ENCODE measurements at regions not wholly inside any gene's neighbourhood (a gene's known extent, or its start where the extent isn't known, plus 50 kb on each side); places are given as distances from the start of the nearest gene placed in this dataset.
A peak's percentile ranks its signal among the peaks of the same experiment; 100 is the strongest.

DNA sequence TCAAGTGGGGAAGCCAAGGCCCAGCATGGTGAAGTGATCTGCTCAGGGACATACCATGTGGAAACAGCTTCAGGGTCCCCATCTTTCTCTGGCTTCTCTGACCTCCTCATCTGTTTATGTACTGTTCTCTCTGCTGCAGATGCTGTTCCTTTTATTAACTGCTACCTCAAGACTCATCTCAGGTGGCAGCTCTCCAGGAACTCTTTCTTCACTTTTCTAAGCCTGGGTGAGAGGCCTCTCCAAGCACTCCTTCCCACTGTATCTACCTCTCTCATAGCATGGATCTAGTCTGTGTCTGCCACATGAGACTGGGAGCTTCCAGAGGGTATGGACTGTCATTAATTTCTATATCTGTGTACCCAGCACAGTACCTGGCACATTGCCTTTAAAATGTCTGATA is 73.4 kb upstream of the PPM1J start:
- DNase-seq (ENCODE audit: low read depth) (no peak), FAIRE-seq (no peak)
- Histone ChIP-seq H3K4me3 (ENCODE audit: low read depth, low read length) (no peak overlapping the region), H3K36me3 (ENCODE audit: control insufficient read depth, insufficient read depth, low read length) (no peaks in the 10 kb centered on the region), H3K27me3 (ENCODE audit: control insufficient read depth, insufficient read depth, low read length) (no peaks in the 10 kb centered on the region)
- TF ChIP-seq, protein P1, sequence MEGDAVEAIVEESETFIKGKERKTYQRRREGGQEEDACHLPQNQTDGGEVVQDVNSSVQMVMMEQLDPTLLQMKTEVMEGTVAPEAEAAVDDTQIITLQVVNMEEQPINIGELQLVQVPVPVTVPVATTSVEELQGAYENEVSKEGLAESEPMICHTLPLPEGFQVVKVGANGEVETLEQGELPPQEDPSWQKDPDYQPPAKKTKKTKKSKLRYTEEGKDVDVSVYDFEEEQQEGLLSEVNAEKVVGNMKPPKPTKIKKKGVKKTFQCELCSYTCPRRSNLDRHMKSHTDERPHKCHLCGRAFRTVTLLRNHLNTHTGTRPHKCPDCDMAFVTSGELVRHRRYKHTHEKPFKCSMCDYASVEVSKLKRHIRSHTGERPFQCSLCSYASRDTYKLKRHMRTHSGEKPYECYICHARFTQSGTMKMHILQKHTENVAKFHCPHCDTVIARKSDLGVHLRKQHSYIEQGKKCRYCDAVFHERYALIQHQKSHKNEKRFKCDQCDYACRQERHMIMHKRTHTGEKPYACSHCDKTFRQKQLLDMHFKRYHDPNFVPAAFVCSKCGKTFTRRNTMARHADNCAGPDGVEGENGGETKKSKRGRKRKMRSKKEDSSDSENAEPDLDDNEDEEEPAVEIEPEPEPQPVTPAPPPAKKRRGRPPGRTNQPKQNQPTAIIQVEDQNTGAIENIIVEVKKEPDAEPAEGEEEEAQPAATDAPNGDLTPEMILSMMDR (IDR thresholded peaks at IDR 0.05; ENCODE audit: insufficient read depth, low read length, severe bottlenecking) = no peak

DNA sequence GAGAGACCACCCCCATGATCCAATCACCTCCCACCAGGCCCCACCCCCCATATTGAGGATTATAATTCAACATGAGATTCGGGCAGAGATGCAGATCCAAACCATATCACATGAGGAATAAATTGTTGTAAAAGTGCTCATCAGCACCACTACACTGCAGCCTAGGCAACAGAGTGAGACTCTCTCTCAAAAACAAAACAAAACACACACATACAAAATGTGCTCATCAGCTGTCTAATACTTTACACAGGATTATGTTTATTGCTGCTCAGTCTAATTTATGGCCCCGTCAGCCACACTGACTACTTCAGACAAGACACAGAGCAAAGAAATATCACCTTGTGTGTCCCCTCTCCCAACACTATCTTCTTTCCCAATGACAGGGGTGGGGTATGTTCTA is 72.9 kb upstream of the PPM1J start:
- Histone ChIP-seq H3K36me3 (ENCODE audit: control insufficient read depth, insufficient read depth, low read length) (no peaks in the 10 kb centered on the region), H3K27me3 (ENCODE audit: control insufficient read depth, insufficient read depth, low read length) (no peaks in the 10 kb centered on the region), H3K4me3 (ENCODE audit: low read depth, low read length) (no peak overlapping the region)
- DNase-seq (ENCODE audit: low read depth) = no peak
- TF ChIP-seq, protein P1 (IDR thresholded peaks at IDR 0.05; ENCODE audit: insufficient read depth, low read length, severe bottlenecking) = no peak
- FAIRE-seq = no peak

DNA sequence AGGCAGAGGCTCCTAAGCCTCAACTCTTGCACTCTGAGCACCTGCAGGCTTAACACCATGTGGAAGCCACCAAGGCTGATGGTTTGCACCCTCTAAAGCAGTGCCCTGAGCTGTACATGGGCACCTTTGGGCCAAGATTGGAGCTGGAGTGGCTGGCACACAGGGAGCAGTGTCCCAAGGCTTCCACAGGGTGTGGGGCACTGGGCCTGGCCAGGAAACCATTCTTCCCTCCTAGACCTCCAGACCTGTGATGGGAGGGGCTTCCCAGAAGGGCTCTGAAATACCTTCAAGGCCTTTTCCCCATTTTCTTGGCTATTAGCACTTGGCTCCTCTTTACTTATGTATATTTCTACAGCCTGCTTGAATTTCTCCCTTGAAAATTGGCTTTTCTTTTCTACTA is 67.9 kb upstream of the PPM1J start:
- TF ChIP-seq, protein P1 (IDR thresholded peaks at IDR 0.05; ENCODE audit: insufficient read depth, low read length, severe bottlenecking) = no peak
- no peak for FAIRE-seq
- Histone ChIP-seq H3K27me3 (ENCODE audit: control insufficient read depth, insufficient read depth, low read length) (no peaks in the 10 kb centered on the region), H3K4me3 (ENCODE audit: low read depth, low read length) (no peak overlapping the region), H3K36me3 (ENCODE audit: control insufficient read depth, insufficient read depth, low read length) (no peaks in the 10 kb centered on the region)
- no peak for DNase-seq (ENCODE audit: low read depth)

DNA sequence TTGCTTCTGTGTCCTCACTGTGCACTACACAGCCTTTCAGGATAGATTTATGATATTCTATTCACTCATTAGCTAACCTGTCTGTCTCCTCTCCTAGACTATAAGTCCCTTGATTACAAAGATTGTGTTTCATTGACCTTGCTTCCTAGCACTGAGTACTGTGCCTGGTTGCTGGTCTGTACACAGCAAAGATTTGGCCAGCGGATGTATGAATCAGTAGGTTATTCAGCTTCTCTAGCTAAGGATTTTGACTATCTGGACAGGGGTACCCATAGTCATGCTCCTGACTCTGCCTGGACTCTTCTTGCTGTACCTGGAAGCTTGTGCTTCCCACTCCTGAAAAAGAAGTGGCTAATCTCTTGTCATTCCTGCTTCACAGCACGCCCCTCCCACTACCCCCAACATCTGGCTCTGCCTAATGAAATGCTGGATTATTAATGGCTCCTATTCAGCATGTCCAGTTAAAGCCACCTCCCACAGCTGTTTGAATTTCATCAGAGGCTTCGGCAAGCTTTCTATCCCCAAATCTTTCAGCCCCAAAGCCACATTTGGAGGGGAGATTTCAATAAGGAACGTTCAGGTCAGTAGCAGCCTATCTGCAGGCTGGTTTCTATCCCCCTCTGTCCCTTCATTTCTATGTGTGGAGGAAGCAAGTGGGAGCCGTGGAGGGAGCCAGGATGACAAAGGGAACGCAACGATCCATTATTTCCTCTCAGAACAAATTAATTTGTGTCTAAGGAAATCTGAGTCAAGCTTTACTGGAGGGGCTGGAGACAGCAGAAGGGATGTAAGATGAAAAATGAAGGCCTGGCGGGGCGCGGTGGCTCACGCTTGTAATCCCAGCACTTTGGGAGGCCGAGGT is 64.8 kb upstream of the PPM1J start:
- no peaks in the 10 kb centered on the region for H3K36me3 ChIP-seq (ENCODE audit: control insufficient read depth, insufficient read depth, low read length)
- DNase-seq (ENCODE audit: low read depth) (no peak), FAIRE-seq (no peak)
- no peak overlapping the region for H3K4me3 ChIP-seq (ENCODE audit: low read depth, low read length)
- TF ChIP-seq, protein P1 (IDR thresholded peaks at IDR 0.05; ENCODE audit: insufficient read depth, low read length, severe bottlenecking) = no peak
- no peaks in the 10 kb centered on the region for H3K27me3 ChIP-seq (ENCODE audit: control insufficient read depth, insufficient read depth, low read length)

DNA sequence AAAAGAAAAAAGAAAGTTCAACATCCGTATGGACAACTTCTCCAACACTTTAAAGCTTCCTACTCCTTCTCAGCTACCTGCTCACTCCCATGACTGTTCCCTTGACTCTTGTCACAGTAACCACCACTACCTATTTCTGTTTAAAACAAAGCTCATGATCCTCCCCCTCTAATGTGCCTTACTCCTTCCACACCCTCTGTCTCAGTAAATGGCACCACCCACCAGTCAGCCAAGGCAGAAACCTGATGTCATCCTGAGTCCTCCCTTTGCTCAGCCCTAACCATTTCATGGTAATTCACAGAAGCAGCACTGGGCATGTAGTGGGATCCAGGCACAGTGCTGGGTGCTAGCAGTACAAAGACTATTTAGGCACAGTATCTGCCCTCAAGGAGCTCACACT is 63.0 kb upstream of the PPM1J start:
- peak; percentile 38 for DNase-seq (ENCODE audit: low read depth)
- FAIRE-seq = no peak
- TF ChIP-seq, protein P1 (IDR thresholded peaks at IDR 0.05; ENCODE audit: insufficient read depth, low read length, severe bottlenecking) = no peak
- Histone ChIP-seq H3K4me3 (ENCODE audit: low read depth, low read length) (no peak overlapping the region), H3K27me3 (ENCODE audit: control insufficient read depth, insufficient read depth, low read length) (no peaks in the 10 kb centered on the region), H3K36me3 (ENCODE audit: control insufficient read depth, insufficient read depth, low read length) (no peaks in the 10 kb centered on the region)

DNA sequence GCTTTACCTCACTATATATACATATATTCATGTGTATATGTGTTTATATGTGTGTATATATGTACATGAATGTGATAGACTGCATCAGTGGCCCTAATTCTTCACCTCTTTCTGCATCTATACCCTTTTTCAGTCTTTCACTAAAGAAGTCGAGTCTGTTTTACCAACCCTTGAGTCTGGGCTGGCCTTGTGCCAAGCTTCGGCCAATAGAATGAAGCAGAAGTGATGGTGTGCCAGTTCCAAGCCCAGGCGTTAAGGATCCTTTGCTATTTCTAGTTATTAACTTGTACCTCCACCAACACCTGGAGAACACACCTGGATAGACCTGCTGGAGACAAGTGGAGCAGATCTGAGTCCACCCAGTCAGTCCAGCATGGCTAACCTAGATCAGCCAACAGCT is 61.6 kb upstream of the PPM1J start:
- Histone ChIP-seq H3K27me3 (ENCODE audit: control insufficient read depth, insufficient read depth, low read length) (no peaks in the 10 kb centered on the region), H3K36me3 (ENCODE audit: control insufficient read depth, insufficient read depth, low read length) (no peaks in the 10 kb centered on the region), H3K4me3 (ENCODE audit: low read depth, low read length) (no peak overlapping the region)
- no peak for DNase-seq (ENCODE audit: low read depth)
- FAIRE-seq = no peak
- TF ChIP-seq, protein P1 (IDR thresholded peaks at IDR 0.05; ENCODE audit: insufficient read depth, low read length, severe bottlenecking) = no peak

Data from bronchial epithelial cell (primary cell).